SH-SY5Y (cell line): ENCODE measurements at regions not wholly inside any gene's neighbourhood (a gene's known extent, or its start where the extent isn't known, plus 50 kb on each side); places are given as distances from the start of the nearest gene placed in this dataset.

Experiments
- GATA2 ChIP-seq: IDR thresholded peaks from 2 replicates; pipeline ENCODE4 v1.6.1; 2011; ENCODE audit warnings: mild to moderate bottlenecking, low read depth, low read length
- GATA3 ChIP-seq: IDR thresholded peaks from 2 replicates; pipeline ENCODE4 v1.6.1; 2011; ENCODE audit warnings: low read depth, mild to moderate bottlenecking, low read length, moderate library complexity

DNA sequence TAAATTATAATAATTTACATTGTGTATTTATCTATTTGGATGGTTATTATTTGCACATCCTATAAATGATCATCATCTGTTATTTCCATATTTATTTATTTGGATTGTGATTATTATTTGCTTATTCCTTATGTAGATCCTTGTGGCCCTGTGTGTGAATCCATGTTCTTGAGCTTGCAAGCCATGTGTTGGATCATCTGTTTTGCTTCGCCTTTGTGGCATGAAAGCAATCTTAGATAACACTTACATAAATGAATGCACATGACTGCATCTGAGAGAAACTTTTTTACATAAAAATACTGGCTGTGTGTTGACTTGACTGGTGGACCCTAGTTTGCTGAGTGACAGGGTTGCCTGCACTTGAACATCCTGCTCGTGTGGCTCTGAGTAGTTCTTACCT is 1024.5 kb upstream of the RBFOX1 start:
- no peak for TF ChIP-seq GATA2
- no peak for TF ChIP-seq GATA3
